Pulmonary artery endothelial cell (primary cell): ENCODE measurements at regions not wholly inside any gene's neighbourhood (a gene's known extent, or its start where the extent isn't known, plus 50 kb on each side); places are given as distances from the start of the nearest gene placed in this dataset.

Source experiments
- DNase-seq: peaks from one replicate; pipeline ENCODE4 v3.0.0-alpha.2; 2011; ENCODE audit warnings: low read depth, low spot score

- DNase-seq: no peak
Observed at GRCh38 chr12:115646210-115646609, 631.3 kb downstream of the MED13L start.

- no peak for DNase-seq
Observed at GRCh38 chr12:115640929-115641328, 636.6 kb downstream of the MED13L start.

GRCh38 chr12:115639648-115640012, 637.9 kb downstream of the MED13L start:
- DNase-seq: no peak

- no peak for DNase-seq
Observed at GRCh38 chr12:115638733-115639647, 638.5 kb downstream of the MED13L start.

GRCh38 chr12:115636546-115636945, 640.9 kb downstream of the MED13L start:
- no peak for DNase-seq

- no peak for DNase-seq
Observed at GRCh38 chr12:115632308-115632707, 645.2 kb downstream of the MED13L start.

GRCh38 chr12:115630136-115630535, 647.4 kb downstream of the MED13L start:
- DNase-seq: no peak

GRCh38 chr12:115626210-115626609, 651.3 kb downstream of the MED13L start:
- DNase-seq: no peak

- no peak for DNase-seq
Observed at GRCh38 chr12:115623764-115624334, 653.6 kb downstream of the MED13L start.

GRCh38 chr12:115623275-115623674, 654.2 kb downstream of the MED13L start:
- no peak for DNase-seq

GRCh38 chr12:115620816-115621215, 656.7 kb downstream of the MED13L start:
- DNase-seq: no peak

- no peak for DNase-seq
Observed at GRCh38 chr12:115619889-115620288, 657.6 kb downstream of the MED13L start.

GRCh38 chr12:115619061-115619460, 658.4 kb downstream of the MED13L start:
- DNase-seq: no peak

- no peak for DNase-seq
Observed at GRCh38 chr12:115618105-115618504, 659.4 kb downstream of the MED13L start.

GRCh38 chr12:115617391-115617790, 660.1 kb downstream of the MED13L start:
- no peak for DNase-seq

GRCh38 chr12:115611477-115611876, 666.0 kb downstream of the MED13L start:
- DNase-seq: no peak

GRCh38 chr12:115609347-115609746, 668.1 kb downstream of the MED13L start:
- DNase-seq: no peak

GRCh38 chr12:115606040-115606439, 671.5 kb downstream of the MED13L start:
- DNase-seq: no peak

- DNase-seq: no peak
Observed at GRCh38 chr12:115598871-115599811, 678.4 kb downstream of the MED13L start.

- DNase-seq: no peak
Observed at GRCh38 chr12:115597157-115597712, 680.3 kb downstream of the MED13L start.

- DNase-seq: no peak
Observed at GRCh38 chr12:115588131-115588530, 689.4 kb downstream of the MED13L start.

GRCh38 chr12:115584156-115584555, 693.3 kb downstream of the MED13L start:
- no peak for DNase-seq
